GM21529 (cell line): ENCODE measurements at regions not wholly inside any gene's neighbourhood (a gene's known extent, or its start where the extent isn't known, plus 50 kb on each side); places are given as distances from the start of the nearest gene placed in this dataset.
A peak's percentile ranks its signal among the peaks of the same experiment; 100 is the strongest.
"Not testable (repeated sequence)": the region's sequence is repeated elsewhere in the genome, so short reads cannot be mapped to it uniquely, and the experiment has no call there.

Experiments
- ATAC-seq: cut with Tn5 transposase; IDR thresholded peaks from one replicate; pipeline ENCODE4 v1.9.1; 2021; ENCODE audit not compliant: unreplicated experiment

GRCh38 chr15:94970802-94971201 lies 739.4 kb downstream of the MCTP2 start:
- ATAC-seq: no peak

- ATAC-seq: no peak
Observed at GRCh38 chr15:94972314-94972713, 741.0 kb downstream of the MCTP2 start.

- ATAC-seq: no peak
Observed at GRCh38 chr15:94987085-94987484, 755.7 kb downstream of the MCTP2 start.

GRCh38 chr15:94991718-94992117 lies 760.4 kb downstream of the MCTP2 start:
- ATAC-seq: no peak

- no peak for ATAC-seq
Observed at GRCh38 chr15:95009635-95010034, 778.3 kb downstream of the MCTP2 start.

GRCh38 chr15:95013381-95013780 lies 782.0 kb downstream of the MCTP2 start:
- no peak for ATAC-seq

GRCh38 chr15:95016511-95017229 lies 785.3 kb downstream of the MCTP2 start:
- ATAC-seq: no peak

- ATAC-seq: no peak
Observed at GRCh38 chr15:95017666-95018328, 786.4 kb downstream of the MCTP2 start.

- peak; percentile 62 for ATAC-seq
Observed at GRCh38 chr15:95018888-95019545, 787.7 kb downstream of the MCTP2 start.

GRCh38 chr15:95019907-95020306 lies 788.5 kb downstream of the MCTP2 start:
- ATAC-seq: no peak

- ATAC-seq: no peak
Observed at GRCh38 chr15:95021816-95022215, 790.5 kb downstream of the MCTP2 start.

GRCh38 chr15:95024351-95024750 lies 793.0 kb downstream of the MCTP2 start:
- no peak for ATAC-seq

- no peak for ATAC-seq
Observed at GRCh38 chr15:95025924-95026728, 794.8 kb downstream of the MCTP2 start.

GRCh38 chr15:95027981-95028380 lies 796.6 kb downstream of the MCTP2 start:
- no peak for ATAC-seq

GRCh38 chr15:95032156-95032555 lies 800.8 kb downstream of the MCTP2 start:
- ATAC-seq: no peak

GRCh38 chr15:95035106-95035505 lies 803.7 kb downstream of the MCTP2 start:
- no peak for ATAC-seq

- no peak for ATAC-seq
Observed at GRCh38 chr15:95041297-95041696, 809.9 kb downstream of the MCTP2 start.

GRCh38 chr15:95043236-95043932 lies 812.0 kb downstream of the MCTP2 start:
- ATAC-seq: not testable (repeated sequence)

- ATAC-seq: no peak
Observed at GRCh38 chr15:95043933-95044313, 812.6 kb downstream of the MCTP2 start.

GRCh38 chr15:95044745-95045417 lies 813.5 kb downstream of the MCTP2 start:
- no peak for ATAC-seq
